ENCODE measurements at regions not wholly inside any gene's neighbourhood (a gene's known extent, or its start where the extent isn't known, plus 50 kb on each side); places are given as distances from the start of the nearest gene placed in this dataset.
"Not testable (repeated sequence)": the region's sequence is repeated elsewhere in the genome, so short reads cannot be mapped to it uniquely, and the experiment has no call there.

GRCh38 chr18:76627444-76627843 lies 132.4 kb upstream of the ZNF516 start:
- DNase-seq: no peak

DNA sequence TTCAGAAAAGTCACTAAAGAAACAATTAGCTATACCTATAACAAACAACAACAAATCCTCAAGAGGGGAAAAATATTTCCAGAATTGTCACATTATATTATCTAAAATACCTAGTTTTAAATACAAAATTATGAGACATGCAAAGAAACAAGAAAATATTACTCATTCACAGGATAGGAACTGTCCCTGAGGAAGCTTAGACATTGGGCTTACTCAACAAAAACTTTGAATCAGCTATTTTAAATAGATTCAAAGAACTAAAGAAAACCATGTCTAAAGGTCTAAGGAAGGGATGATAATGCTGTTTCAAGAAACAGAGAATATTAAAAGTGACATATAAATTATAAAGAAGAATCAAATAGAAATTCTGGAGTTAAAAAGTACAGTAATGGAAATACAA lies 131.9 kb upstream of the ZNF516 start:
- DNase-seq: no peak

DNA sequence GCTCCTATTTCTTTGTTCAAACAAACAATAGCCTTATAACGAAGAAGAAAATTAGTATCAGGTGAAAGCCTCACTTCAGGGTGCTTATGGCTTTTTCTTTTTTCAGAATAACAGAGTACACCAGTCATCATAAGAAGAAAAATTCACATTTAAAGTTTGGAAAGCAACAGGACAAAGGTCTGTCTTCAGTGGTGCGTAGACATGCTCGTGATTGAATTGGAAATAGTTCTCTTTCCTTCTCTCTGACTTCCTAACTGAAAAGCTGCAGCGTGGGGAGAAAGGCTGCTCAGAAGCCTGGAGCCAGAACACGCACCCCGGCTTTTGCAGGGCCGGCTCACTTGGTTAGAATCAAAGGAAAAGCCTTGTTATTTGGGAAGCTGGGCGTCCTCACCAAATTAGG lies 127.6 kb upstream of the ZNF516 start:
- DNase-seq: no peak

DNA sequence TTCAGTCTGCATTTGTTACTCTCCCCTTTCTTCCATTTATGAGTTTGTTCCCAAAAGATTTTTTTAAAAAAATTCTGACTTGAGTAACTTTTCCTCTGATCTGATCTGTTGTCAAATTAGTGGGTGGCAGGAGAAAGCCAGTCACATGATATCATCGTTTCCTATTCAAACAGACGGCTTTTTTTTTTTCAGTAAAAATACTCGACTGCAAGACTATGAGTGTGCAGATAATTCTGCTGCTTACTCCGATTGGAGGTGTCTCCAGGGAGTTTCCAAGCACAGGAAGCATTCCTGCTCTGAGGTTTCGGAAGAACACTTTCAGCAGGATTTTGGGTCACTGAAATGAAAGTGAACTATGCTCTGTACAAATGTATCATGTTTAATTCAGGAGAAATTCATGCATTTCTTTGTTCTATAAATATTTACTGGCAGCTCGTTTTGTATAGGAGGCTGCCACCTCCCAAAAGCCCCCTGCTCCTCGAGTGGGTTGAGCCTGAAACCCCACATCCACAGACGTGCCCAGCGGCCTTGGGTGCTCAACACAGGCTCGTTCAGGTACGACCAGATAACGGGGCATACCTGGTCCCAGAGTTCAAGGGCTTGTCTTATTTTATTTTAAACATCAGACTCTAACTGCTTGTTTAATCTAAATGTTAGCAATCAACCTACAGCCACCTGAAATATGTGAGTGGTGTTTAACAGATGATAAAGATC lies 126.9 kb upstream of the ZNF516 start:
- no peak for DNase-seq

GRCh38 chr18:76621226-76621625 lies 126.2 kb upstream of the ZNF516 start:
- DNase-seq: no peak

DNA sequence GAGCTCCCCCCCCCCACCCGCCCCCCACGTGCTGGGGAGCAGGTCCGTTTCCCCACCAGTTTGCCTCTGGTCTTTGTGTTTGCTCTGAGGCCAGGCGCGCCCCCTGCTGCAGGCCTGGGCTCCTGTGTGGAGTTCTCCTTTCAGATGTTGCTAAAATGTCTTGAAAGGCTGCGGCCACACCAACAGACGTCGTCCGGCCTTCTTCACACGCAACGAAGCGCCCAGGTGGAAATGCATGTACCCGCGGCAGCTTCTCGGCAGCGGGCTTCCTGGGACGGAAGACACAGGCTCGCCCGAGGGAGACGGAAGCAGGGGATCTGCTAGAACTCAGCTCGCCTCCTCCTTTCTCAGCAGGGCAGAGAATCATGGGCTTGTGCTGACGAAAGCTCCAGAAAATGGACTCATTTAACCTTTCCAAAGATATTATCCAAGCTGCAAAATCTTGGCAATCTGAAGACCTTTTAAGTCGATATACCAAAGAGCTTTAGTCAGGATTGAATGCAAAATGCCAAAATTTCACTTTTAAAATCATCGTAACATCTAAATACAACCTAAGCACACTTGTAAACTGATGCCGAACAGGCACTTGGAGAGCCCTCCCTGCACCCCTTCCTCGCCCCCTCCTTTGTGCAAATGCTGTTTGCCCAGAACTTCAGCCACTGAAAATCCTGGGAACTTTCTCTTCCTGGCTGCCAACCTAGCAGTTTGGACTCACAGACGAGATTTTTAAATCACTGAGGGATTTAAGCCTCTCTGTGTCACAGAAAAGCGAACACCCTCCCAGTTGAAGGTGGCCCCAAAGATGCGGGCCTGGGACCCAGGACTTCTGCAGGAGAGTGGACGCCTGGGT lies 125.5 kb upstream of the ZNF516 start:
- peak; percentile 29 to 39 for DNase-seq

GRCh38 chr18:76619621-76620315 lies 124.7 kb upstream of the ZNF516 start:
- DNase-seq: no peak

GRCh38 chr18:76619261-76619620 lies 124.2 kb upstream of the ZNF516 start:
- DNase-seq: no peak

DNA sequence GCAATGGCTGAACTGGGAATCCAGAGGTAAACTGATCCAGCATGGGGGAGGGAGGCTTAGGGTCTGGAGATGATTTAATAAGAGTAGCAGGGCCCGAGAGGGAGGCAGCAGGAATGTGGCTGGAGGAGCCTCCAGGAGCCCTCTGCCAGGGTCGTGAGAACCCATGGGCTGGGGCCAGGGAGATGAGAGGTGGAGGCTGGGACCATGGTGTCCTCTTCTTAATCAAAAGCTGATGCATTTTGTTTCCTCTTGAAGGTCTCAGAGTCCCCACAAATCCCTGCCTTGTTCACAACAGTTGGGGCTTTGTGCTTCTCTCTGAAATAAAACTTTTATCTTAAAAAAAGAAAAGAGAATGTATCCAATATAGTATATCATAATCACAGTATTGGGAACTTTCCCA lies 123.7 kb upstream of the ZNF516 start:
- DNase-seq: no peak

GRCh38 chr18:76616373-76616772 lies 121.3 kb upstream of the ZNF516 start:
- DNase-seq: no peak

- no peak for DNase-seq
Observed at GRCh38 chr18:76615065-76615733, 120.2 kb upstream of the ZNF516 start.

DNA sequence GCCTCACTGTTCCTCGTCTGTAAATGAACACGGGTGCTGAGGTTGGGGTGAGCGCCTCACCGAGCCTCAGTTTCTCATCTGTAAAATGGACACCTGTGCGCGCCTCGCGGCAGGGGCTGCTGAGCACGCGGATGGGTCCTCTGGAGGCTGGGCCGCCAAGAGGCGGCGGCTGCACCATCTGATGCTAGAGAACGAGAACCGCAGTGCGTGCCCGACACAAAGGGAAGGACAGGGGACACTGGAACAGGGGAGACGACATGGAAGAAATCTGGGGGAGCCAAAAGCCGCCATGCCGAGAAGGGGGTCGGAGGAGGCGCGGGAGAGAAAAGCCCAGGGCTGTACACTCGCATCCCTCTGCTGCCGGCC lies 118.7 kb upstream of the ZNF516 start:
- DNase-seq: no peak

GRCh38 chr18:76613053-76613754 lies 118.2 kb upstream of the ZNF516 start:
- DNase-seq: no peak

DNA sequence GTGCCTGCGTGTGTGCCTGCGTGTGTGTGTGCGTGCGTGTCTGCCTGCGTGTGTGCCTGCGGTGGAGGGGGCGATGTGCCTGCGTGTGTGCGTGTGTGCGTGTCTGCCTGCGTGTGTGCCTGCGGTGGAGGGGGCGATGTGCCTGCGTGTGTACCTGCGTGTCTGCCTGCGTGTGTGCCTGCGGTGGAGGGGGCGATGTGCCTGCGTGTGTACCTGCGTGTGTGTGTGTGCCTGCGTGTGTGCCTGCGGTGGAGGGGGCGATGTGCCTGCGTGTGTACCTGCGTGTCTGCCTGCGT lies 116.7 kb upstream of the ZNF516 start:
- DNase-seq: not testable (repeated sequence)

DNA sequence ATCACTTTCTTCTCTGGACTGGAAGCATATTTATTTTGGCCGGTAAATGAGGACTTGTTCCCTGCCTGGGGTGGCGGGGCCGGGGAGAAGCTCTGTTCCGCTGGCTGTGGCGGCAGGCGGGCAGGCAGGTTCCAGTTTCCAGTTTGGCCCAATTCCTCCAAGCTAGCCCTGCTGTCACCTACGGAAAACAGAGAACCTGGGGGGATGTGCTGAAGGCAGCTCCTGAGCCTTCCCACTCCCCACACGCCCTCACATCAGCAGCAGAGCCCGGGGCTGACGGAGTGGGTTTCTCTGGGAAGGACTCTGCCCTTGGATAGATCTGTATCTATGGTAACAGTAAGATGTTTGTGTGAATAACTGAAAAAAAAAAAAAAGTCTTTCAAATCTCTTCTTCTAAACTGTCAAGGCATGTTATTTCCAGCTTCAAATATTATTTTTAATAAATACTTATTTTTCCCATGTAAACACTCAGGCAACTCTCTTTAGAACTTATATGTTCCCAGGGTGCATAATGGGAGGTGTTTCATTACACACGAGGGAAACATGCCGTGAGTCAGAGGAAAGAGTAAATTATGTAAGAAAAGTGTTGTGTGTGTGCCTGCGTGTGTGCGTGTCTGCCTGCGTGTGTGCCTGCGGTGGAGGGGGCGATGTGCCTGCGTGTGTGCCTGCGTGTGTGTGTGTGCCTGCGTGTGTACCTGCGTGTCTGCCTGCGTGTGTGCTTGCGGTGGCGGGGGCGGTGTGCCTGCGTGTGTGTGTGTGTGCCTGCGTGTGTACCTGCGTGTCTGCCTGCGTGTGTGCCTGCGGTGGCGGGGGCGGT lies 116.1 kb upstream of the ZNF516 start:
- no peak for DNase-seq

- no peak for DNase-seq
Observed at GRCh38 chr18:76610012-76610411, 115.0 kb upstream of the ZNF516 start.

GRCh38 chr18:76605341-76605929 lies 110.4 kb upstream of the ZNF516 start:
- DNase-seq: no peak

DNA sequence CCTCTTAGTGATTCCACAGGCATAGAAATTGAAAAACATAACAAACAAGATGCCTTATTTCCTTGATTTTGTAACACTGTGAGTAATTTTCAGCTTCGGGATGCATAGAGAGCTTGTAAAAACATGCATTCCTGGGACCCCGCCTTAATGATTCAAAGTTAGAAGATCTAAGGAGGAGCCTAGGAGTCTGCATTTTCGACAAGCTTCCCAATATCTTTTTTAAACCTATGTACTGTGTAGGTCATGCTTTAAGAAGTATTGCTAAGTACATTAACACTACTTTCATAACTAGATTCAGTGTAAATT lies 109.8 kb upstream of the ZNF516 start:
- DNase-seq: no peak

GRCh38 chr18:76604108-76604934 lies 109.3 kb upstream of the ZNF516 start:
- DNase-seq: no peak

GRCh38 chr18:76602191-76602590 lies 107.1 kb upstream of the ZNF516 start:
- DNase-seq: no peak

DNA sequence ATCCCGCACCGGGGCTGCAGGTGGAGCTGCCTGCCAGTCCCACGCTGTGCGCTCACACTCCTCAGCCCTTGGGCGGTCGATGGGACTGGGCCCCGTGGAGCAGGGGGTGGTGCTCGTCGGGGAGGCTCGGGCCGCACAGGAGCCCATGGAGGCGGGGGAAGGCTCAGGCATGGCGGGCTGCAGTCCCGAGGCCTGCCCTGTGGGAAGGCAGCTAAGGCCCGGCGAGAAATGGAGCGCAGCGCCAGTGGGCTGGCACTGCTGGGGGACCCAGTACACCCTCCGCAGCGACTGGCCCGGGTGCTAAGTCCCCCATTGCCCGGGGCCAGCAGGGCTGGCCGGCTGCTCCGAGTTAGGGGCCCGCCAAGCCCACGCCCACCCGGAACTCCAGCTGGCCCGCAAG lies 105.0 kb upstream of the ZNF516 start:
- DNase-seq: not testable (repeated sequence)
